Breast epithelium (tissue), 4 donors: ENCODE measurements at regions not wholly inside any gene's neighbourhood (a gene's known extent, or its start where the extent isn't known, plus 50 kb on each side); places are given as distances from the start of the nearest gene placed in this dataset.

Experiments
- DNase-seq, 2 donors: peaks; one replicate each; pipeline ENCODE4 v3.0.0-alpha.2; 2019; ENCODE audit warnings: low spot score in 2 of 2
- H3K27ac ChIP-seq, 2 donors: fragments of 200-600 bp; sonication (generic) in 1 of 2; one replicate each; pipeline ENCODE4 v1.5.1; 2016 to 2019; ENCODE audit warnings: mild to moderate bottlenecking in 1 of 2
- H3K27me3 ChIP-seq, 2 donors: fragments of 200-600 bp; sonication (generic) in 1 of 2; one replicate each; pipeline versions ENCODE4 v1.5.1 to v1.6.0; 2017 to 2019; ENCODE audit warnings: control low read depth in 1 of 2, mild to moderate bottlenecking in 1 of 2
- H3K36me3 ChIP-seq: fragments of 200-600 bp; one replicate; pipeline ENCODE4 v1.5.1; 2019
- H3K4me1 ChIP-seq, 2 donors: fragments of 200-600 bp; sonication (generic); one replicate each; pipeline ENCODE4 v1.5.1; 2016 to 2019; ENCODE audit warnings: control low read depth in 1 of 2
- H3K4me3 ChIP-seq, 3 donors: fragments of 200-600 bp; sonication (generic); 1 replicate in 2 of 3; 2 replicates in 1 of 3; pipeline ENCODE4 v1.5.1; 2016 to 2019; ENCODE audit warnings: mild to moderate bottlenecking in 3 of 3, moderate library complexity in 2 of 3
- H3K9me3 ChIP-seq, 2 donors: fragments of 200-600 bp; sonication (generic) in 1 of 2; one replicate each; pipeline ENCODE4 v1.5.1; 2016 to 2019; ENCODE audit warnings: control low read depth in 1 of 2
- CTCF ChIP-seq, 3 donors: fragments of 450-650 bp; IDR thresholded peaks; one replicate each; pipeline ENCODE4 v1.5.1; 2016 to 2017; ENCODE audit warnings: antibody characterized with exemption in 3 of 3, mild to moderate bottlenecking in 3 of 3, moderate library complexity in 3 of 3
- POLR2A ChIP-seq: fragments of 450-650 bp; IDR thresholded peaks from one replicate; pipeline ENCODE4 v1.6.1; 2016; ENCODE audit warnings: antibody characterized with exemption, mild to moderate bottlenecking, moderate library complexity
- POLR2AphosphoS5 ChIP-seq, 3 donors: sonication (generic); formaldehyde crosslinking; IDR thresholded peaks; one replicate each; pipeline ENCODE4 v1.6.1; 2017; ENCODE audit warnings: antibody characterized with exemption in 3 of 3
- intact Hi-C: fragments of 100-400 bp; cut with DNase I; formaldehyde crosslinking; loops from one replicate; pipeline ENCODE4 v1.15.1; 2023; ENCODE audit warnings: low total_unique reads

DNA sequence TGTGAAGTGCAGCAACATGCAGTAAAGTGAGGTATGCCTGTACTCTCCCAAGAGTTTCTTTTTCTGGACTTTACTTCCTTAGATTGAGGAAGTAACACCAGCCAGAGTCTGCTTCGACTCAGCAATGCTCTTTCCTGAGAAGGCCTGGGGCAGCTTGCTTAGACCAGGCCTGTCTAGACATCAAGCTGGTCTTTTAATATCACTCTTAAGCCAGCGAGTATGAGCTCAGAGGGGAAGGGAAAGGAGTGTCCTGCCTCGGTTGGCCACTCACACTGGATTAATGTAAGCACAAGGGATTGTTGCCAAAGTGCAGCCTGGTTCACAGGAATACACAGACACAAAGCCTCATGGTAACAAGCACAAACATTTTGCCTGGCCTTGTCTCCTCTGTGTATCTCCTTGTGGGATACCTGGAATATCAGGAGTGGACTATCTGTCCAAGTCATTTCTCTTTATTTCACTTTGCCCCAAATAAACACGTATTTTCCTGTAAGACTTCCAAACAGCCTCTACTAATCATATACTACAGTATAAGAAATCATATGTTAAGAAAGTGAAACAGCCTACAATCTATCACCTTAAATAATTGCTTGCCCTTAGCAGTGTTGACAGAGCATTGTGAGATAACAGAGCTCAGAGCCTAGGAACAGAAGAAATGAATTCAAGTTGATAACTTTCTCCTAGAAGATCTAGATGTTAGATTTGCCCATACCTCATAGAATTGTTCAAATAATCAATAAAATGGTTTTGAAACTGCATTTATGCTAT, 121.2 kb upstream of the DAAM1 start:
- no peak for DNase-seq
- H3K4me1 ChIP-seq, result no peaks in the 10 kb centered on the region
- H3K27me3 ChIP-seq, result no peaks in the 10 kb centered on the region
- intact Hi-C loops, result no loop called here
- no peaks in the 10 kb centered on the region for H3K36me3 ChIP-seq
- TF ChIP-seq POLR2A (no peak), POLR2AphosphoS5 (IDR thresholded peaks at IDR 0.05) (no peak), CTCF (IDR thresholded peaks at IDR 0.05) (no peak)
- H3K4me3 ChIP-seq, result no peak overlapping the region
- H3K9me3 ChIP-seq, result peaks cover 8 to 11% of the 10 kb centered on the region in 2 donors
- H3K27ac ChIP-seq, result no peak overlapping the region

DNA sequence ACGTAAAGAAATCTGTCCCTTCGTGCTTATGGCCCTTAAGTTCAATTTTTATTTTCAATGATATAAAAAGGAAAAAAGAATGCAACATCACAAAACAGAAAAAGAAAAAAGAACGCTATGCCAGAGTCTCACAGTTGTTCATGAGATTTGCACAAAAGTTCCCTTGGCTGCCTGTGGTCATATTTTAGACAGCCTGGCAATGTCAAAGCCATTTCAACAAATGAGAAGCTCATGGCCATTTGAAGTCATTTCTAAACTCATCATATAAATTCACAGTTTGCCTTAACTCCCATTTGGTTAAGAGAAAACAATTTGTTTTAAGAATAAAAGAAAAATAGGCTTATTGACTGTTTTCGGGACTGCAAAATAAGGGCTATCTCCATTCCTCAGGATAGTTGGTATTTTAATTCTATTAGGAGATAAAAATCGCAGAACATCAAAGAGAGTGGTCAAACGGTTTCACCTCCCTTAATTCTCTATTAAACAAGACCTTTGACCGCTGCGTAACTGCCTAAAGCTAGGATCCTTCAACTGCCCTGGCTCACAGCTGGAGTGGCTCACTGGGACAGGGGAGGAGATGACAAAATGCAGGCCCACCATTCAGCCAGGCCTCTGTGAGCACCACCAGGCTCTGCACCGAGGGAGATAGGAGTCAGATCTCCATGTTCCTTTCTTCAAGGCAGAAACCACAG, 119.2 kb upstream of the DAAM1 start:
- H3K36me3 ChIP-seq, result no peaks in the 10 kb centered on the region
- no peaks in the 10 kb centered on the region for H3K4me1 ChIP-seq
- intact Hi-C loops, result no loop called here
- no peak overlapping the region for H3K4me3 ChIP-seq
- H3K9me3 ChIP-seq, result no peaks in the 10 kb centered on the region
- DNase-seq, result no peak
- TF ChIP-seq CTCF (IDR thresholded peaks at IDR 0.05), result no peak
- TF ChIP-seq POLR2A, result no peak
- no peak for TF ChIP-seq POLR2AphosphoS5 (IDR thresholded peaks at IDR 0.05)
- no peaks in the 10 kb centered on the region for H3K27me3 ChIP-seq
- no peak overlapping the region for H3K27ac ChIP-seq

GRCh38 chr14:59075506-59075905, 113.0 kb upstream of the DAAM1 start:
- Histone ChIP-seq H3K4me3 (no peak overlapping the region), H3K27me3 (no peaks in the 10 kb centered on the region), H3K9me3 (no peaks in the 10 kb centered on the region), H3K27ac (no peak overlapping the region), H3K4me1 (no peaks in the 10 kb centered on the region), H3K36me3 (no peaks in the 10 kb centered on the region)
- TF ChIP-seq POLR2A (no peak), POLR2AphosphoS5 (IDR thresholded peaks at IDR 0.05) (no peak), CTCF (IDR thresholded peaks at IDR 0.05) (no peak)
- no peak for DNase-seq
- intact Hi-C loops, result no loop called here

- intact Hi-C loops, result no loop called here
Observed at GRCh38 chr14:59081720-59082119, 106.7 kb upstream of the DAAM1 start.

More at GRCh38 chr14:59081720-59082119, 106.7 kb upstream of the DAAM1 start:
- H3K27me3 ChIP-seq, result no peaks in the 10 kb centered on the region
- H3K36me3 ChIP-seq, result no peaks in the 10 kb centered on the region
- H3K9me3 ChIP-seq, result no peaks in the 10 kb centered on the region
- H3K4me1 ChIP-seq, result no peaks in the 10 kb centered on the region
- H3K27ac ChIP-seq, result no peak overlapping the region
- no peak overlapping the region for H3K4me3 ChIP-seq
- TF ChIP-seq POLR2AphosphoS5 (IDR thresholded peaks at IDR 0.05) (no peak), CTCF (IDR thresholded peaks at IDR 0.05) (no peak), POLR2A (no peak)
- no peak for DNase-seq
